Testis (tissue), 2 donors: ENCODE measurements at regions not wholly inside any gene's neighbourhood (a gene's known extent, or its start where the extent isn't known, plus 50 kb on each side); places are given as distances from the start of the nearest gene placed in this dataset.

Source experiments
- DNase-seq: peaks from one replicate; pipeline ENCODE4 v3.0.0-alpha.2; 2019
- H3K27ac ChIP-seq, 2 donors: fragments of 200-600 bp; sonication (generic); one replicate each; pipeline ENCODE4 v1.5.1; 2019
- H3K27me3 ChIP-seq: fragments of 200-600 bp; sonication (generic); one replicate; pipeline ENCODE4 v1.5.1; 2019
- H3K36me3 ChIP-seq: fragments of 200-600 bp; sonication (generic); one replicate; pipeline ENCODE4 v1.5.1; 2017; ENCODE audit warnings: low read depth; ENCODE audit errors: missing control alignments
- H3K4me1 ChIP-seq: fragments of 200-600 bp; sonication (generic); one replicate; pipeline ENCODE4 v1.5.1; 2019
- H3K4me3 ChIP-seq, 2 donors: fragments of 200-600 bp; sonication (generic); one replicate each; pipeline ENCODE4 v1.5.1; 2017 to 2019
- H3K9me3 ChIP-seq: fragments of 200-600 bp; sonication (generic); one replicate; pipeline ENCODE4 v1.5.1; 2017
- POLR2A ChIP-seq: fragments of 450-650 bp; IDR thresholded peaks from one replicate; pipeline ENCODE4 v1.6.1; 2017; ENCODE audit warnings: antibody characterized with exemption, mild to moderate bottlenecking, moderate library complexity
- WGBS, 2 donors: methylation state at CpG; one replicate each; pipeline ENCODE4 v1.1.5; 2018; 5-methylcytosine and 5-hydroxymethylcytosine counted together
- intact Hi-C: fragments of 100-400 bp; cut with DNase I; formaldehyde crosslinking; loops from one replicate; pipeline ENCODE4 v1.15.1; 2023; ENCODE audit warnings: low total_unique reads
- TF ChIP-seq, protein P1 (sequence below), 3 experiments: fragments of 450-650 bp in 2 of 3; fragments of 200-600 bp in 1 of 3; sonication (generic) in 1 of 3; IDR thresholded peaks; one replicate each; pipeline ENCODE4 v1.5.1; 2016 to 2019; ENCODE audit warnings: antibody characterized with exemption in 3 of 3, mild to moderate bottlenecking in 2 of 3, moderate library complexity in 1 of 3

DNA sequence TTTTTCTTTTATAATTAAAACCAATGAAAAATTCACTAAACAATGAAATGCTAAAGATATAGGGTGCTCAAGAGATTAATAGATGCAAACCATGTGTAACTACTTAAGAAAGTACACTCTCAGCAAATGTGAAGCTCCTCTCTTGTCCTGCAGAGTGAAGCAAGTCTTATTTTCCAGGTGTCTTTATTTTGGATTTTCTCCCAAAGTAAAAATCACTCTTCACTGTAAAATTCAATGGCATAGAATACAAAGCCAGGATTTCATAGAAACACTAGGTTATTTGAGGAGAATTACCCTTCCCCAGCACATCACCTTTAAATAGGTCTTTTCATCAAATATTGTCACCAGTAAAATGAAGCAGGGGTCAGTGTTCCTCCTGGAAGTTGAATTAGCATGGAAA, 57.0 kb upstream of the GIMD1 start:
- intact Hi-C loops, result no loop called here
- H3K27ac ChIP-seq, result no peak overlapping the region
- H3K4me3 ChIP-seq, result no peak overlapping the region
- H3K27me3 ChIP-seq, result no peaks in the 10 kb centered on the region
- no peaks in the 10 kb centered on the region for H3K9me3 ChIP-seq
- TF ChIP-seq, protein P1, sequence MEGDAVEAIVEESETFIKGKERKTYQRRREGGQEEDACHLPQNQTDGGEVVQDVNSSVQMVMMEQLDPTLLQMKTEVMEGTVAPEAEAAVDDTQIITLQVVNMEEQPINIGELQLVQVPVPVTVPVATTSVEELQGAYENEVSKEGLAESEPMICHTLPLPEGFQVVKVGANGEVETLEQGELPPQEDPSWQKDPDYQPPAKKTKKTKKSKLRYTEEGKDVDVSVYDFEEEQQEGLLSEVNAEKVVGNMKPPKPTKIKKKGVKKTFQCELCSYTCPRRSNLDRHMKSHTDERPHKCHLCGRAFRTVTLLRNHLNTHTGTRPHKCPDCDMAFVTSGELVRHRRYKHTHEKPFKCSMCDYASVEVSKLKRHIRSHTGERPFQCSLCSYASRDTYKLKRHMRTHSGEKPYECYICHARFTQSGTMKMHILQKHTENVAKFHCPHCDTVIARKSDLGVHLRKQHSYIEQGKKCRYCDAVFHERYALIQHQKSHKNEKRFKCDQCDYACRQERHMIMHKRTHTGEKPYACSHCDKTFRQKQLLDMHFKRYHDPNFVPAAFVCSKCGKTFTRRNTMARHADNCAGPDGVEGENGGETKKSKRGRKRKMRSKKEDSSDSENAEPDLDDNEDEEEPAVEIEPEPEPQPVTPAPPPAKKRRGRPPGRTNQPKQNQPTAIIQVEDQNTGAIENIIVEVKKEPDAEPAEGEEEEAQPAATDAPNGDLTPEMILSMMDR (IDR thresholded peaks at IDR 0.05), result no peak
- TF ChIP-seq POLR2A, result no peak
- H3K36me3 ChIP-seq, result no peaks in the 10 kb centered on the region
- no peak for DNase-seq
- H3K4me1 ChIP-seq, result no peaks in the 10 kb centered on the region

DNA sequence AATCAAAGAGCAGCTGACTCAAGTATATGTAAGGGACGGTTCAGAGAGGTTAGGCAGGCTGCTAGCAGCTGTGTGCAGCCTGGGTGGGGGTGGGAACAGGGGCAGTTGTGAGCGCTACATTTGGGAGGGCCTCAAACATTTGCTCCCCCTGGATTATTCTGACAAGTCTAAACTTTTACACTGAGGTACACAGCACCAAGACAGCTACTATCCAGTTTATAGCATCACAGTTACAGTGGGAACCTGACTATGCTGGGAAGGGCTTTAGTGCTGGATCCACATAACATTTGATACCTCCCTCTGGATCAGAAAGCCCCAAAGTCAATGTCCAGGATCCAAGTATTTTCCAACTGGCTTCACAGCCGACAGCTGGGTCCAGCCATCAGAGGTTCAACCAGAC, 55.8 kb upstream of the GIMD1 start:
- H3K27ac ChIP-seq, result no peak overlapping the region
- TF ChIP-seq, protein P1 (IDR thresholded peaks at IDR 0.05), result no peak
- TF ChIP-seq POLR2A, result no peak

DNA sequence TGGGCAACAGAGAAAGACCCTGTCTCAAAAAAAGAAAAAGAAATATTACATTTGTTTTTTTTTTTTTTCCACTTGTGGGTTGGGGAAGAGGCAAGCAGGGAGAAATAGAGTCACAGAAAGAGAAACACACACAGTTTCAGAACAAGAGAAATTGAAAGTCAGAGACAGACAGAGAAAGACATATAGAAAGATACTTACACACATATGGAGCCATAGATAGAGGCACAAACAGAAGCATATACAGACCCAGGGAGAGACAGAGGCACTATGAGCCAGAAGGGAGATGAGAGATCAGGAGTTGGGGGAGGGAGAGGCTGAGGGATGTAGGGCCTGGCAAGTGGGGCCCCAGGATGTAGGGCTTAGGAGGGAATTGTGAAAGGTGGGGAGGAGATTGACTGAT, 55.2 kb upstream of the GIMD1 start:
- no peaks in the 10 kb centered on the region for H3K27me3 ChIP-seq
- no peaks in the 10 kb centered on the region for H3K36me3 ChIP-seq
- TF ChIP-seq POLR2A, result no peak
- TF ChIP-seq, protein P1 (IDR thresholded peaks at IDR 0.05), result no peak
- no peak for DNase-seq
- intact Hi-C loops, result no loop called here
- H3K4me1 ChIP-seq, result no peaks in the 10 kb centered on the region
- no peaks in the 10 kb centered on the region for H3K9me3 ChIP-seq
- H3K27ac ChIP-seq, result no peak overlapping the region
- no peak overlapping the region for H3K4me3 ChIP-seq

More for the DNA sequence above, 55.8 kb upstream of the GIMD1 start:
- Histone ChIP-seq H3K4me1 (no peaks in the 10 kb centered on the region), H3K4me3 (no peak overlapping the region), H3K36me3 (no peaks in the 10 kb centered on the region), H3K27me3 (no peaks in the 10 kb centered on the region), H3K9me3 (no peaks in the 10 kb centered on the region)
- 92 to 95% methylated on average over 3 of the region's 3 CpGs for WGBS, 2 donors
- intact Hi-C loops, result no loop called here
- DNase-seq, result no peak

DNA sequence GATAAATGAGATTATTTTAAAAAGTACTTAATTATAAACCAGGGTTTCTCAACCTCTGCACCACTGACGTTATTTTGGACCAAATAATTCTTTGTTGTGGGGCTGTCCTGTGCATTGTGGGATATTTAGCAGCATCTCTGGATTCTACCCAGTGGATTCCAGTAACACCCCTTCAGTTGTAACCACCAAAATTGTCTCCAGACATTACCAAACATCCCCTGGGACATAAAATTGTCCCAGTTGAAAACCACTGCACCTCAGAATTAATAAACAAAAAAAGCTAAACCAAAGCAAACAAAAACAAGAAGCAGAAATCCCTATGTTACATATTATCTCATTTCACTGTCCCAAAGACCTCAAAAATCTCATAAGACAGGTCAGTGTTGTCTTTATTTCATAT, 54.2 kb upstream of the GIMD1 start:
- no peaks in the 10 kb centered on the region for H3K9me3 ChIP-seq
- no peaks in the 10 kb centered on the region for H3K36me3 ChIP-seq
- DNase-seq, result no peak
- no peak overlapping the region for H3K4me3 ChIP-seq
- TF ChIP-seq, protein P1 (IDR thresholded peaks at IDR 0.05), result no peak
- no peak for TF ChIP-seq POLR2A
- no peaks in the 10 kb centered on the region for H3K4me1 ChIP-seq
- intact Hi-C loops, result no loop called here
- no peaks in the 10 kb centered on the region for H3K27me3 ChIP-seq
- H3K27ac ChIP-seq, result no peak overlapping the region
- WGBS, 2 donors, result 77 to 84% methylated on average over 1 of the region's 1 CpG

GRCh38 chr4:106421441-106422296, 53.1 kb upstream of the GIMD1 start:
- TF ChIP-seq, protein P1 (IDR thresholded peaks at IDR 0.05), result no peak
- no peak for TF ChIP-seq POLR2A
- intact Hi-C loops, result no loop called here
- H3K36me3 ChIP-seq, result no peaks in the 10 kb centered on the region
- no peak overlapping the region for H3K4me3 ChIP-seq
- no peak for DNase-seq
- no peak overlapping the region for H3K27ac ChIP-seq
- WGBS, 2 donors, result 56 to 58% methylated on average over 4 of the region's 4 CpGs
- H3K4me1 ChIP-seq, result no peaks in the 10 kb centered on the region
- no peaks in the 10 kb centered on the region for H3K27me3 ChIP-seq
- no peaks in the 10 kb centered on the region for H3K9me3 ChIP-seq
